OCI-LY7 (cell line): ENCODE measurements at regions not wholly inside any gene's neighbourhood (a gene's known extent, or its start where the extent isn't known, plus 50 kb on each side); places are given as distances from the start of the nearest gene placed in this dataset.

Experiments
- EZH2phosphoT487 ChIP-seq: fragments of 200-600 bp; sonication (generic); IDR thresholded peaks from 2 replicates; pipeline ENCODE4 v1.6.1; 2018; ENCODE audit warnings: low read depth, borderline replicate concordance, mild to moderate bottlenecking, mixed run types, antibody characterized with exemption, low read length, moderate library complexity, mixed read lengths
- TF ChIP-seq, protein P1 (sequence below): fragments of 200-600 bp; sonication (generic); conservative IDR thresholded peaks from 2 replicates; pipeline ENCODE4 v1.5.1; 2014; ENCODE audit warnings: mild to moderate bottlenecking, antibody characterized with exemption, low read length, moderate library complexity, mixed read lengths

DNA sequence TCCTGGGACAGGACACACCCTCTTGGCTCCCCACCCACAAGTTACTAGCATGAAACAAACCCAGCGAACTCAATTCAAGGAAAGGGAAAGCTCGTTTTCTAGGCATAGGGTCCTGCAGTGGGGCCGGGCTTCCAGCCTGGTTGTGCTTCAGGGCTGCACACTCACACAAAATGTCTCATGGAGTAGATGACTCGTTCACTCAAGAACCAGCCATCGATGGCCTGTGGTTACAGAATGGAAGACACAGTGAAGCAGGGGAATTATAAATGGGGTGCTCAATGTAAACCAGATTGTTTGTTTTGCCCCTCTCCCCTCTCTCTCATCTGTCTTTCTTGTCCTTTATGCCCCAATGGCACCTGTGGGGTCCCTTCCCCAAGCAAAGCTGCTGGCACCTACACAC lies 56.0 kb upstream of the COX20 start:
- TF ChIP-seq, protein P1, sequence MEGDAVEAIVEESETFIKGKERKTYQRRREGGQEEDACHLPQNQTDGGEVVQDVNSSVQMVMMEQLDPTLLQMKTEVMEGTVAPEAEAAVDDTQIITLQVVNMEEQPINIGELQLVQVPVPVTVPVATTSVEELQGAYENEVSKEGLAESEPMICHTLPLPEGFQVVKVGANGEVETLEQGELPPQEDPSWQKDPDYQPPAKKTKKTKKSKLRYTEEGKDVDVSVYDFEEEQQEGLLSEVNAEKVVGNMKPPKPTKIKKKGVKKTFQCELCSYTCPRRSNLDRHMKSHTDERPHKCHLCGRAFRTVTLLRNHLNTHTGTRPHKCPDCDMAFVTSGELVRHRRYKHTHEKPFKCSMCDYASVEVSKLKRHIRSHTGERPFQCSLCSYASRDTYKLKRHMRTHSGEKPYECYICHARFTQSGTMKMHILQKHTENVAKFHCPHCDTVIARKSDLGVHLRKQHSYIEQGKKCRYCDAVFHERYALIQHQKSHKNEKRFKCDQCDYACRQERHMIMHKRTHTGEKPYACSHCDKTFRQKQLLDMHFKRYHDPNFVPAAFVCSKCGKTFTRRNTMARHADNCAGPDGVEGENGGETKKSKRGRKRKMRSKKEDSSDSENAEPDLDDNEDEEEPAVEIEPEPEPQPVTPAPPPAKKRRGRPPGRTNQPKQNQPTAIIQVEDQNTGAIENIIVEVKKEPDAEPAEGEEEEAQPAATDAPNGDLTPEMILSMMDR = no peak
- TF ChIP-seq EZH2phosphoT487 = no peak
